ENCODE measurements at regions not wholly inside any gene's neighbourhood (a gene's known extent, or its start where the extent isn't known, plus 50 kb on each side); places are given as distances from the start of the nearest gene placed in this dataset.
"Not testable (repeated sequence)": the region's sequence is repeated elsewhere in the genome, so short reads cannot be mapped to it uniquely, and the experiment has no call there.

DNA sequence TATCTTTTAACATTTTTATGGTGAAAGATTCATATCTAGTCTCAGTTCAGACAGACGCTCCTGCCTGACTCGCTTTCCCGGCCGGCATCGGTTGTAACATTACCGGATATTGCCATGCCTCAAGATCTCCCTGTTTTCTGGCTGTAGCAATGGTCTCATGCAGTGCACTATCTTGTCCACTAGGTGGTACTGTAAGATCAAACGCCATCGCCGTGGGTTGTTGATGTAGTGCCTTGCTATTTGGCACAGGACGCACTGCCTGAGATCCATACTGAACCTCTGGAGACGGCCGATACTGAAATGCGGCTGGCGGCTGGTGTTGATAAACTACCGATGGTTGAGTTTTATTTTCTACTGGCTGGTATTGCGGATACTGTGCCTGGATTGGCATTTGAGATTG is 75.9 kb upstream of the ZNF195 start:
- 0 to 5% (median 3%) methylated on average over 13 to 16 of the region's 16 CpGs for WGBS, 4 donors
- H3K27ac ChIP-seq; H3K27me3 ChIP-seq; H3K4me1 ChIP-seq (replicated peaks in 1 of 2); H3K4me3 ChIP-seq; H3K9me3 ChIP-seq (replicated peaks in 1 of 3); H3K36me3 ChIP-seq (replicated peaks in 1 of 2): not testable (repeated sequence)
- intact Hi-C loops (cut with DNase I), result loop anchor here in 1 of 2 donors (10.0 kb wide), 1 partner anchor 130 kb away; no protein-coding TSS in a partner anchor
- peak; percentile 31 to 86 (median 61) for DNase-seq
- TF ChIP-seq, protein P1, sequence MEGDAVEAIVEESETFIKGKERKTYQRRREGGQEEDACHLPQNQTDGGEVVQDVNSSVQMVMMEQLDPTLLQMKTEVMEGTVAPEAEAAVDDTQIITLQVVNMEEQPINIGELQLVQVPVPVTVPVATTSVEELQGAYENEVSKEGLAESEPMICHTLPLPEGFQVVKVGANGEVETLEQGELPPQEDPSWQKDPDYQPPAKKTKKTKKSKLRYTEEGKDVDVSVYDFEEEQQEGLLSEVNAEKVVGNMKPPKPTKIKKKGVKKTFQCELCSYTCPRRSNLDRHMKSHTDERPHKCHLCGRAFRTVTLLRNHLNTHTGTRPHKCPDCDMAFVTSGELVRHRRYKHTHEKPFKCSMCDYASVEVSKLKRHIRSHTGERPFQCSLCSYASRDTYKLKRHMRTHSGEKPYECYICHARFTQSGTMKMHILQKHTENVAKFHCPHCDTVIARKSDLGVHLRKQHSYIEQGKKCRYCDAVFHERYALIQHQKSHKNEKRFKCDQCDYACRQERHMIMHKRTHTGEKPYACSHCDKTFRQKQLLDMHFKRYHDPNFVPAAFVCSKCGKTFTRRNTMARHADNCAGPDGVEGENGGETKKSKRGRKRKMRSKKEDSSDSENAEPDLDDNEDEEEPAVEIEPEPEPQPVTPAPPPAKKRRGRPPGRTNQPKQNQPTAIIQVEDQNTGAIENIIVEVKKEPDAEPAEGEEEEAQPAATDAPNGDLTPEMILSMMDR (IDR thresholded peaks at IDR 0.05), result peak; percentile 67 to 90 (median 80)

GRCh38 chr11:3453596-3454256 is 74.8 kb upstream of the ZNF195 start:
- H3K4me1 ChIP-seq (replicated peaks in 1 of 2); H3K27ac ChIP-seq; H3K36me3 ChIP-seq (replicated peaks in 1 of 2); H3K27me3 ChIP-seq; DNase-seq; H3K9me3 ChIP-seq (replicated peaks in 1 of 3); H3K4me3 ChIP-seq: not testable (repeated sequence)
- intact Hi-C loops (cut with DNase I), result loop anchor here in 1 of 2 donors (10.0 kb wide), 1 partner anchor 131 kb away; no protein-coding TSS in a partner anchor
- WGBS, 4 donors, result 25 to 35% (median 31%) methylated on average over 9 of the region's 9 CpGs

DNA sequence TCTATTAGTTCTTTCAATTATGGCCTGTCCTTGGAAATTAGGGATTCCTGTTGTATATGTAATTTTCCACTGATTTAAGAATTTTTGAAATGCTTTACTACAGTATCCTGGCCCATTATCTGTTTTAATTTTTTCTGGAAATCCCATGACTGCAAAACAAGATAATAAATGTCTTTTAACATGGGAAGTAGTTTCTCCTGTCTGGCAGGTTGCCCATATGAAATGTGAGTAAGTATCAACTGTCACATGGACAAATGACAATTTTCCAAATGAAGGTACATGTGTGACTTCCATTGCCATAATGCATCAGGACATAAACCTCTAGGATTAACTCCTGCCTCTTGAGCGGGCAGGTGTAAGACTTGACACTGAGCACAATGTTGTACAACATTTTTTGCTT is 71.9 kb upstream of the ZNF195 start:
- 93 to 100% (median 100%) methylated on average over 1 of the region's 1 CpG for WGBS, 4 donors

DNA sequence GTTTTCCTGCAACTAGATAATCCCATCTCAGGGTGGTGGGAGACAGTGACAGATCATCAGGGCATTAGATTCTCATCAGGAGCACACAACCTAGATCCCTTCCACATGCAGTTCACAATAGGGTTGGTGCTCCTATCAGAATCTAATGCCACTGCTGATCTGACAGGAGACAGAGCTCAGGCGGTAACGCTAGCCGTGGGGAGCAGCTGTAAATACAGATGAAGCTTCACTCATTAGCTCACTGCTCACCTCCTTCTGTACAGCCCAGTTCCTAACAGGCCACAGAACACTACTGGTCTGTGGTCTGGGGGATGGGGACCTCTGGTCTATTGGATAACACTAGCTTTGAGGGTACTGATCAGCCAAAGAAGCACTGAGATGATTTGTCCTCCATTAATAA is 66.6 kb upstream of the ZNF195 start:
- H3K27ac ChIP-seq; H3K36me3 ChIP-seq (replicated peaks in 1 of 2); H3K4me3 ChIP-seq; DNase-seq; H3K4me1 ChIP-seq (replicated peaks in 1 of 2); H3K27me3 ChIP-seq; H3K9me3 ChIP-seq (replicated peaks in 1 of 3); intact Hi-C loops (cut with DNase I): not testable (repeated sequence)
- 77 to 87% (median 81%) methylated on average over 3 of the region's 3 CpGs; no CpG with 5 or more reads in 1 of the 4 donors for WGBS, 4 donors

More for the DNA sequence above, 71.9 kb upstream of the ZNF195 start:
- intact Hi-C loops (cut with DNase I), result loop anchor here in 1 of 2 donors (10.0 kb wide), 1 partner anchor 134 kb away; no protein-coding TSS in a partner anchor
- not testable (repeated sequence) for H3K27ac ChIP-seq; H3K27me3 ChIP-seq; DNase-seq; H3K36me3 ChIP-seq (replicated peaks in 1 of 2); H3K4me3 ChIP-seq; H3K4me1 ChIP-seq (replicated peaks in 1 of 2); H3K9me3 ChIP-seq (replicated peaks in 1 of 3)

- H3K4me3 ChIP-seq; DNase-seq; H3K36me3 ChIP-seq (replicated peaks in 1 of 2); H3K4me1 ChIP-seq (replicated peaks in 1 of 2); H3K9me3 ChIP-seq (replicated peaks in 1 of 3); intact Hi-C loops (cut with DNase I); H3K27ac ChIP-seq; H3K27me3 ChIP-seq: not testable (repeated sequence)
- 55 to 70% (median 66%) methylated on average over 3 of the region's 3 CpGs for WGBS, 4 donors
Observed at GRCh38 chr11:3444420-3444744, 65.4 kb upstream of the ZNF195 start.

DNA sequence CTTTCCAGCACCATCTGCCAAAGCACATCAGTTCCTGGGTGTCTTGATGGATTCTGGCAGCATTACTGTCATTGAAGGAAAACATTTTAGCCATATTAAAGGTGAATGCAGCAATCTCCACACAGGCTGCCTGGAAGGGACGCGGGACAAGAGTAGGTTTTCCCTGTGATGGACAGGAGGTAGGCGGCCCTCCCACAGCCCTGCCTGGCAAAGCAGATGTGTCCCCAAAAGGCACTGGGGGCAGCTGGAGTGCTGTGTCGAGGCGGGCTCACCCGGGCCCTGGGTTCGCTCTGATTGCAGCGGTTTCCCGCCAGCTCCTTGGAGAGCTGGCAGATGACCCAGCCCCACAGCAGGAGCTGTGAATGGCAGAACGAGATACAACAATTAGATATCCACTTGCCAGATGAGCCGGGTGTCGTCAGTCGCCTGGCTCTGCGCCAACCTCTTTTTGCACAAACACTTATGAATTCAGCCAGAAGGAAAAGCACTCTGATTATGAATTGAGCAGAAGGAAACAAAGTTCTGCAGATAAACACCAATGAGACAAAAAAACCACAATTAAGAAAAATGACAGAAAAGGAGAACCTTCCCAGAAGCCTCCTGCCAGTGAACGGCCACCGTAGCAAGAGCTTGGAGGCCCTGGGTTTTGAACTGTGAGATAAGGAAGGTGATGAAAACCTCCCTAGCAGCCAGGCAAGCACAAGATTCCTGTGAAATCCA is 64.9 kb upstream of the ZNF195 start:
- intact Hi-C loops (cut with DNase I); H3K36me3 ChIP-seq (replicated peaks in 1 of 2); H3K27me3 ChIP-seq; H3K9me3 ChIP-seq (replicated peaks in 1 of 3); H3K4me3 ChIP-seq; H3K27ac ChIP-seq; H3K4me1 ChIP-seq (replicated peaks in 1 of 2): not testable (repeated sequence)
- peak in 2 of 7 donors; percentile 44 to 82 for DNase-seq
- WGBS, 4 donors, result 6 to 26% (median 22%) methylated on average over 7 to 16 of the region's 16 CpGs

GRCh38 chr11:3437441-3437840 is 58.5 kb upstream of the ZNF195 start:
- intact Hi-C loops (cut with DNase I); H3K4me3 ChIP-seq: not testable (repeated sequence)
- whole genome bisulfite sequencing, 4 donors, result 67 to 77% (median 71%) methylated on average over 13 to 14 of the region's 14 CpGs

More at GRCh38 chr11:3437441-3437840, 58.5 kb upstream of the ZNF195 start:
- not testable (repeated sequence) for DNase-seq; H3K9me3 ChIP-seq (replicated peaks in 1 of 3); H3K27ac ChIP-seq; H3K27me3 ChIP-seq; H3K36me3 ChIP-seq (replicated peaks in 1 of 2); H3K4me1 ChIP-seq (replicated peaks in 1 of 2)
